T-helper 2 cell (primary cell): ENCODE measurements at regions not wholly inside any gene's neighbourhood (a gene's known extent, or its start where the extent isn't known, plus 50 kb on each side); places are given as distances from the start of the nearest gene placed in this dataset.
A peak's percentile ranks its signal among the peaks of the same experiment; 100 is the strongest.

Source experiments
- DNase-seq, 5 experiments: peaks; one replicate each; pipeline versions ENCODE4 v3.0.0 to v3.0.0-alpha.2; 2012 to 2022

DNA sequence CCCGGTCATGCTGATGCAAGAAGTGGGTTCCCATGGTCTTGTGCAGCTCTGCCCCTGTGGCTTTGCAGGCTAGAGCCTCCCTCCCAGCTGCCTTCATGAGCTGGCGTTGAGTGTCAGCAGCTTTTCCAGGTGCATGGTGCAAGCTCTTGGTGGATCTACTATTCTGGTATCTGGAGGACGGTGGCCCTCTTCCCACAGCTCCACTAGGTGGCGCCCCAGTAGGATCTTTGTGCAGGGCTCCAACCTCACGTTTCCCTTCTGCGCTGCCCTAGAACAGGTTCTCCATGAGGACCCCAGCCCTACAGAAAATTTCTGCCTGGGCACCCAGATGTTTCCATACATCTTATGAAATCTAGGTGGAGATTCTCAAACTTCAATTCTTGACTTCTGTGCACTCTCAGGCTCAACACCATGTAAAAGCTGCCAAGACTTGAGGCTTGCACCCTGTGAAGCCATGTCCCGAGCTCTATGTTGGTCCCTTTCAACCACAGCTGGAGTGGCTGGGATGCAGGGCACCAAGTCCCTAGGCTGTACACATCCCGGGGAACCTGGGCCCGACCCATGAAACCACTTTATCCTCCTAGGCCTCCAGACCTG, 238.4 kb upstream of the MDFIC2 start:
- DNase-seq: peak; percentile 12 to 65 (median 56)

DNA sequence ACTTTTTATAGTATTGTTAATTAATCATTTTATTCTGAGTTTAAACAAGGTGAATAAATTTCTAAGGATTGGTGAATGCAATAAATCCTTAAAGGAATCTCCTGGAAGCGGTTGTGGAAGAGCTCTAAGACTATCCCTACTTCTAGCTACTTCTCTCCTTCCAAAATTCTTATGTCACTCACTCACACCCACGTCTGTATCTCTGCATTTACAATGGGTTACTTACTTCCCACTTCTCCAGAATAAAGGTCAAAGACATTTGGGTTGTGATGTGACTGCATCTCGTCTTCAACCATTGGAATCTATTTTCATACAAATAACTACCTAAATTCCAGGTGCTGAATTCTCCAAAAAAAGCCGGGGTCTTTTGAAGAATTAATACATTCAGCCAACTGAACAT, 234.2 kb upstream of the MDFIC2 start:
- DNase-seq: no peak

DNA sequence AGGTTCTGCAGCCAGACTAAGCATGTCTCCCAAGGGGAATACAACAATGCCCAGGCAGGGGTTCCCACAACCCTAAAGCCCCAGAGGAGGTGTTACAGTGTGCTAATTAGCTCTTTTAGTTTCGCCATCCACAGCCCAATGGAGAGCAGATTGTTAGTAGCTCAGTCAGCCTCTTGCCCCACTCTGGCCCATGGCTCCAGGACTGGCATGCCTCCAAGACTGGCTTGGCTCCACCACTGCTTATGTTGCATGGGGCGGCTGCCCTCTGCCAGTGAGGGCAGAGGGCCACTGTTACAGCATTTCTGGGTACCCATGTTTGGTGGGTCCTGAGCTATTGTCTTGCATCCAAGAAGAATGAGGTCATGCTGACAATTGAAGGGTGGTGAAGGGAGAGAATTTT, 231.1 kb upstream of the MDFIC2 start:
- DNase-seq: no peak

DNA sequence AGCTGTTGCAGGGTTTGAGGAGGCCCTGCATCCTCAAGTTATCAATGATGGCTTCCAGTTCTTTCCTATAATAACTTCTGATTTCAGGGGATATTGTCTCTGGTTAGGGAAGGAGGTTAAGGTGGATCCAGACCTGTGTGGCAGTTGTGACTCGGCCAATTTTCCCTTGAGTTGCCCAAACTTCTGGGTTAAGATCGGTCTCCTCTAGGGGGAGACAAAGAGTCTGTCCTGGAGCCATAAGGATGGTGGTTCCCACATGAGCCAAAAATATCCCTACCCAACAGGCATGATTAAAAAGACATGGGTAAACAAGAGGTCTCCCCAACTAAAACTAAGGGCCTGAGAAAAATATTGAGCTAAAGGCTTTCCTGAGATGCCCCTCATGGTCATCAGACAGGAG, 227.5 kb upstream of the MDFIC2 start:
- no peak for DNase-seq

DNA sequence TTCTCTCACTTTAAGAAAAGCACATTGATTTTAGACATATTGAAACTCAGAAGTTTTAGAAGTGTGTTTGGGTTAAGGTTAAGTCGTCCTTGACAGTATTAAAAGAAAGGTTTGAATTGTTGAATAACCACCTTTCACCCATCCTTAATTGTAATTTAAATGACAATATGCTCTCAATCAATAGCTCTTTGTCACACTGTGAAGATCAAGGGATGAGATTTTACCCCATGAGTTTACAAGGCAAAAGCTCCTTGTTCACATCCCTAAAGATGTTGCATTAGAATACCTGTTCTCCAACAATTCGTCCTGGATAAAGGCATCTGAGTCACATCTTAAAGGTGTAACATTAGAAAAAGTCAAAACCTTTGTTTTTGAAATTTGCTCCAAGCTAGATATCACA, 220.4 kb upstream of the MDFIC2 start:
- DNase-seq: no peak

DNA sequence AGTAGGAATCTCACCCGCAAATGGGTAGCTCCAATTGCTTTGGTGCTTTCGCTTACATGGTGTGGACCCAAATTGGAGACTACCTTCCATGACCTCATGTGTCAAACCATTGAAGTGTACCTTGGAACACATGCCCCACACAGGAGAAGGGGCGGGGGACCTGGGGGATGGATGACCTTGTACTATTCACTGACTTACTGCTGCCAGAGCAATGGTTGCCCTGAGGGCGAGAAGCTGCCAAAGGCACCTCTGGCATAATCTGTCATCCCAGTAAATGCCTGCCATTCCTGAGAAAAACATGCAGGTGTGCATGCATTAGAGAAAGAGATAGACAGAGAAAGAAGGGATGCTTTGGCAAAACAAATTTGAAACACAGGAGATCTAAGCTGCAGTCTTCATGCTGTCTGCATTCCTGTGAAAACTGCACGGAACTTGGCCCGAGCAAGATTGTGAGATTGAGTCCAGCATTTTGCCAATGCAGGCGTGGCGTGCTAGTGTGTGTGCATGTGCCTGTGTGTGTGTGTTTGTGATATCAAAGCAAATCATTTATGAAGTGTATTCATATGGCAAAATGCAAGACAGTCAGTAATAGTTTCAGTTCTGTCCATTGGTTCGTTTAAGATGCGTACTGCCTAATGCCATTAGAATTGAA, 219.5 kb upstream of the MDFIC2 start:
- DNase-seq: no peak

DNA sequence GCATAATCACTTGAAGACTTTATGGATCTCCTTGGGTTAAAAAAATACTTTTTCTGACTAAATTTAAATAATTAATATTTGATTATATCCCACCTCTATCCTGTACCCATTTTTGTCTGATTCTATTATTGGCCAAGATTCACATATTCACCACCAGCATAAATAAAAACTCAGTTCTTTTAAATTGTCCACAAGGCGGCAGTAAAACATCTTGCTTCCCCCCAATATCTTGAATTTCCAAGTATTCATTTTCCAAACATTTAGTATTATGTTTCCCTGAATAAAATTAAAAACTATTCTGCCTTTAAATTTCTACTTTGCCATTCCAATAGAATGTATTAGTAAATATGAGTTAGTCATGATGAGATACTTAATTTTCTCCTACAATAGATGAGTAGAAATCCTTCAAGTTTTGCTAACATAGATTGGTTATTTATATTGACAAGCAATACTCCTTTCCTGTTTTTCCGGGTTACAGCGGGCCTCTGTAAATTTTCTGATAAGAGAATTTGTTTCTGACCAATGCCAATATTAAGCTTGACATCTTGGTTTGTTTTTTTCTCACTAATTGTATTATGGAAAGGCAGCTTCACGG, 218.7 kb upstream of the MDFIC2 start:
- DNase-seq: peak in 1 of 5 experiments; percentile 1

DNA sequence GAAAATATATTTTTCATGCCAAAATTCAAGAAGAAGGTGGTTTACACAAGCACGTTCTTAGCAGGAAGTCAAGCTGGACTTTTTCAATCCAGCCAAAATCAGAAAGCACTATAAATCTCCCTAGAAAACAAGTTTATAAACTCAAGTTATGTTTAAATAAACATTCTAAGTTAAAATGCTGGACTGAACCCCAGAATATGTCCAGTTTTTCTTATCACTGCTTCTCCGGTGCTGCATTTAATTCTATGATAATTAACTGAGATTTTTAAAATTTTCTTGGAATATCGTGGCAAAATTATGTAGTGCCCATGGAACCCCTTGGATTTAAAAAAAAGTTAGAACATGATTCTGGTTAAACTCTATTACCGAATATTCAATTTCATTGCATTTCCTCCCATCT, 218.2 kb upstream of the MDFIC2 start:
- DNase-seq: no peak

DNA sequence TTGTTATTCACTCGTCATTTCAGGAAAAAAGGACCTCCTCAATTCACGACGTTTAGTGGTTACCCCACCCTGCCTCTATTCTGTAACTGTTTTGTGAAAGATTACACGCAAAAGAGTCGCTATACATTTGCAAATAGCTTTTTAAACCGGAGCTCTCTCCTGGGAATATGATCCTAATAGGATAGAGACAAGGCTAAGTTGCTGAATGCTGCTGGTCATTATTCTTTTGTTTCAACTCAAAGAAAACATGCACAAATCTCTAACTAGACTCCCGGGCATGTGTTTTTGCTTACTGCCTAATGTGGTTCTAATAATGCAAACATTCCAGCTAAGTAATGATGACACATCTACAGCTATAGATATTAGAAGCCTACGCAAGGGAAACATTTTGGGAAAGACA, 214.6 kb upstream of the MDFIC2 start:
- no peak for DNase-seq

DNA sequence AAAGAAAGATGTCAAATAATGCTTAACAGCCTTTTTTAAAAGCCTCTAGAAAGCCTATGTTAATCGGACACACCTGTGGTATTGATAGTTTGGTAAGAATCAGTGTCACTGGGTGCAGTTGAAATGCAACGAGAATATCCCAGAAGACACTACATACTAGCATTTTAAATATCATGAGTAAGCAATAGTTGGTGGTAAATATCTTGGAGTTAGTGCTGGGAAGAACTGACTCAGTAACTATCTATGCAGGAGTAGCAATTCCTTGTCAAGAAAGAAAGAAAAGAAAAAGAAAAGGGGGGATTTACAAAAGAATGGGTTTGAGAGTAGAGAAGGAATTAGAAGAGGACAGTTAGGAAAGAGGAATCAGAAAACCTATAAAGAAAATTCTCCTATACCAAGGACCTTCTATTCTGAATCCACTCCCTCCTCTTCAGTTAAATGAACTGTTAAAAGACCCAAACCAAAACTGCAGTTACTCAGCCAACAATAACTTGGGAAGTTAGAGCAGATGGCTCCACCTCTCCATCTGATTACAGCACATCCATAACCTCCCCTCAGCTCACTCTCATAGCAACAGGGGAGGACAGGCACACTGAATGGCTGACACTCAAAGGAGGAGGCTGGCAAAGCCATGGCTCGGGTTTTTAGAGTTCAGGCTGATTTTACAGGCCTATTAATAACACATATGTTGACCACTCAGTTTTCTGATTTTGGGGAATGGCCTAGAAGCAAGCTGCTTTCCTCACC, 207.6 kb upstream of the MDFIC2 start:
- DNase-seq: no peak

DNA sequence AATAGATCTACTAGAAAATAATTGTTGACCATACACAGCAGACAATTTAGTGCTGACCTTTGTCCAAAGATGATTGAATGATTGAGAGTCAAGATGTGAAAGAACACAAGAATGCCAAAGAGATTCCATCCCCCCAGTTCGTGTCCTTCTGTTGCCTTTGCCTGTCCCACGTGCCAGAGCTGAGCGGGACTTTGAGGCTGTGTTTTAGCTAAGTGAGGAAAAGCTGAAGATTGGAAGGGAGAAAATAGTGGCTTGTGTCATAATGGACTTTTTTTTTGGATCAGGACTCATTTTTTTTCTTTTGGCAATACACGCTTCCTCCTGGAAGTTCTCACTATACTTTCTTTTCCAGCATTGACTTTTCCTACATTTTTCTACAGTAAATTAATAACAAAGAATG, 206.6 kb upstream of the MDFIC2 start:
- no peak for DNase-seq

DNA sequence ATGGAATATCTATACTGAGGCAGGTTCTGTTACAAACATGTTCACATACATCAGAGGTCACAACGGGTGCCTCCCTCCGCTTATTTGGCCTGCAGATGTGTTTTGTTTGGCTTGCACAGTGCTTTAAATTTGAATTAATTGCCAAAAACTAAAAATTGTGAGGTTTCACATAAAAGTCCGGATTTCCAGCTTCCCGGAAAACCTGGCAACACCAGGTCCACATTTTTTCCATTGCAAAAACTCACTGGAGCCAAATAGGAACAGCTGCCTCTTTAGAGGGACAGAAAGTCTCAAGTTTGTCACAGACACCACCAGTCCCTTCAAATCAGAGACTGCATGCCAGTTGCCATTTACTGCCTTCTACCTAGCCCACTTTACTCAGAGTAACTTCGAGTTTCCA, 205.9 kb upstream of the MDFIC2 start:
- no peak for DNase-seq

DNA sequence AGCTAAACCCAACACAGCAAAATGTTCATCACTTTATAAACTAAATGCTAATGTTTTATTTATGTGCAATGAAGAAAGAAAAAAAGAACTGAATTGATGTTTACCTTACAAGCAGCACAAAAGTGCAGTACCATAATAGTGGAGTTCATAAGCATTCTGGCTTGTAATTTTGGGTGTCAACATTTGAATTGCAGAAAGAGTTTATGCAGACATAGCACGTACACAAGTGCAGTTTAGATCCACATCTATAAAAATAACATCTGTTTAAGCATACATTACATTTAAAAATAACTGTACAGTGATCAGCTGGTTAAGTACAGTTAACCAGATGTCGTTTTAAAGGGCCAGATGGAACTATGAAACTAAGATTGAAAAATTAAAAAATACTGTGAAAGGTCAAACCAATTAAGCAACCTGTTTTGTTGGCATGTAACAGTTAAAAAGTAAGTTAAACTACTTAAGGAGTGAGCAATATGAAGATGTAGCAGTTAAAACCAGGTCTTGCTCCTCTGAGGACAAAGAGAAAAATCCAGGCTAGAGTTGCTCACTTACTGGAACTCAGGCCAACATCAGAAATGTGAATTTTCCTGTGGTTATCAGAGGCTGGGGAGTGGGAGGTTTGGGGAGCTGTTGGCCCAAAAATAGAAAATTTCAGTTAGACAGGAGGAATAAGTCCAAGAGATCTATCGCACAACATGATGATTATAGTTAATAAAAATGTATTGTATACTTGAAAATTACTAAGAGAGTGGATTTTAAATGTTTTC, 204.9 kb upstream of the MDFIC2 start:
- DNase-seq: no peak

DNA sequence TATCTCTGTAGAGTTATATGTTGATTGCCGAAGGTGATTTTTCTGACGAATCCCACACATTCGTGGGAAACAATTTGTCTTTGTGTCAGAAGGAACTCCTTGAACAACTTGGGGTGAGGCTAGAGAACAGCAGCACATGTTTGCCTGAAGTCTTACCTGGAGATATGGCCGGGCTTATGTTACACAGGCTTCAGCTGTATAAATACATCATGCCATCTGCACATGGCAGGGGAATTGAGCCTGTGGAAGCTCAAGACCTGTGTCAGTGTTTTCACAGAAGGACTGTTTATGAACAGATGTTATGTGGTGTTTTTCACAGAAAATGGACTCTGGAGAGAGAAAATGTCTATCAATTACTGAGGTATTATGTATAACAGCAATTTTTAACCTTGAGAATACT, 203.6 kb upstream of the MDFIC2 start:
- no peak for DNase-seq

DNA sequence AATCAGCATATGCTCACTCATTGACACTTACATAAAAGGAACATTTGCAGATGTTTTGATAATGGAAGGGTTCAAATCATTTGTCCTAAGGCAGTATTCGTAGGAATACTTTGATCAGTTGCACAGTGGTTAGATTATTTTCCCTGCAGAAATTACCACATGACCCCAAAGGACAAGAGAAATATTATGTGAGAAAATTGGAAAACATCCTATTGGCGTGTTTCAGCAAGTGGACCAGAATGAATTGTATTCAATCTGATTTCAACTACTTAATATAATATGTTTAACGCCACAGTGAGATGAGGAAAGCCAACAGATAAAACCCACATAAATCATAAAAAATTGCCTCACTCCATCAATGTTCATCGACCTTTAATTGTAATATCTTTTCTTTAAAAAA, 195.0 kb upstream of the MDFIC2 start:
- DNase-seq: no peak

DNA sequence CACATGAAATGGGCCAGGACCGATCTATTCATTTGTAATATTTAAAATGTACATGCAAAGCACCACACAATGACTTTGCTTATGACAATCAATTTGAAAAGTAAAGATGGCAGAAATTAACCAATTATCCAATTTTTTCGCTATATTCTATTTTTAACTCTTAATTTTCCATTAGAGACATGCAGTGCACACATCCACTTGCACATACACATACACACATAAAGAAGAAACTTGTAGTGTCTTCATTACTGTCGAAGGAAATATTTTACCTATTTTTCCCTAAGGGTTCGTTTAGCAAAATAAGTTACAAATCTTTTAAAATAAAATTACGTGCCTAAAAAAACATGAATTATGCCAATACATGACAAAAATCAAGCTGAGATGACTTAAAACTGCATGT, 194.3 kb upstream of the MDFIC2 start:
- no peak for DNase-seq

DNA sequence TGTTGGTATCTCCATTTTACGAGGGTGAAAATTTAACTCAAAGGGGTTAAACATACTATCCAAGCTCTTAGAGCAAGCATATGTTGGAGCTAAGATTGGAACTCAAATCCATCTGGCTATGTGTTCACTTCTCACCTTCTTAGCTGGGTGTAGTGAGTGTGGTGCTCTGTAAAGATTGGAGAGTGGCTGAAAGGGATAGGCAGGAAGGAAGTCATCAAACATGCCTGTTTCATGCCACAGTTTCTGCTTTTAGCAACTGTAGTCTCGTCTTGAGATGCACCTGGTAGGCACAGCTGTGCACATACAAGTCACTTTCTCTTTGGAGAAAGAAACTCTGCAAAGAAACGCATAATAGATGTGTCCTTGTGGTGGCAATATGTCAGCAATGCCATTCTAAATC, 189.1 kb upstream of the MDFIC2 start:
- DNase-seq: no peak

DNA sequence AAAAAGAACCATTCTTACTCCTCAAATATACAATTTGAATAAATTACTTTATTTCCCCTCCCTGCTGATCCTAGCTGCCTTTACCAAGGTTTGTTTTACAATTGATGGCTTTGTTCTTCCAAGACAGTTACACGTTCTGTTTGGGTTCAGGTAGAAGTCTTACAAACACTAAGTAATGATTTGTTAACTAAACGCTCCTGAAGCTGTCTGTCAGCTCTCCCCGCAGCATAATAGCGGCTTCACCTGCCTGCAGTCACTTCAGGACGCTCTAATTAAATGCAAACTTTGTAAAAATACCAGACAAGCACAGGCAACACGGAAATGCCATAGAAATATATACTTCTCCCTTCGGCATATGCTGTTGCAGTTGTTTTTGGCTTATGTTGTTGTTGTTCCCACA, 176.4 kb upstream of the MDFIC2 start:
- no peak for DNase-seq

DNA sequence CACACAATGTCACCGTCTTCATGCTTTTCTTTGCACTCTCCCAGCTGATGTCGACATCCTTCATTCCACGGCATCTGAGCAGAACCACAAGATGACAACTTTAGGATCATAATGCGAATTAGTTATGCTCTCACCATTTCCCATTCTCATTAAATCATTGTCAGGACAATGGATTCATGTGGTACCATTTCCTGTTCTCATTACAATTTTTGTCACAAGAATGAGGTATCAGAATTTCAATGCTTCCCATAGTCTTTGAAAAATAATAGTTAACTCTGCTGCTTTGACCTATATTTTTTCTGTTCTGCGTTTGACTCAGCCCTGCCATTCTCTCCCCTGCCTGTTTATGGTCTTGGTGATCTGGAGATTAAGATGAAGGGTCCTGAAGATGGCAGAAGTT, 175.7 kb upstream of the MDFIC2 start:
- DNase-seq: no peak

DNA sequence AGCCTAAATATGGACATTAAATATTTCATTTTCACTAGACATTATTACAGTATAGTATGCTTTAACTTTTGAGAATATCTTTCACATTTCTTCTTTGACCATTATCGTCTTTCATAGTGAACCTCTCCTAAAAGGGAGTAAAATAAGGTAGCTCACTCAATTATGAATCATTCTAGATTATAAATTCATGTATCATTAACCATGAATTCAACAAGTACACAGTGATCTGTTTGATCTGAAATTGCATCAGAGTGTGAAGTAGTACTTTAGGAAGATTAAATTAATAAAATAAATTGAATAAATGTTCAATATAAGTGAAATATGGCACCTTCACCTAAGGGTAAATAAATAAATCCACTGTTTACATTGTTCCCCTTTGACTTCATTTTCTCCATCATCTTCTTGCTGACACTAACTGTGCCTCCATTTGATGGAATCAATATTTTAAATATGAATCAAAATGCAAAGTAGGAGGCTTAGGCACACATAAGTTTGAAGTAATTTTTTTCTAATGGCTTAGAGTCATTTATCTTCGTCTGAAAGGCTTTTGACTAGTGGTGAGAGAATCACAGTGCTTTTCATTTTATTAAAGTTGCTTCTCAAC, 174.1 kb upstream of the MDFIC2 start:
- DNase-seq: no peak

DNA sequence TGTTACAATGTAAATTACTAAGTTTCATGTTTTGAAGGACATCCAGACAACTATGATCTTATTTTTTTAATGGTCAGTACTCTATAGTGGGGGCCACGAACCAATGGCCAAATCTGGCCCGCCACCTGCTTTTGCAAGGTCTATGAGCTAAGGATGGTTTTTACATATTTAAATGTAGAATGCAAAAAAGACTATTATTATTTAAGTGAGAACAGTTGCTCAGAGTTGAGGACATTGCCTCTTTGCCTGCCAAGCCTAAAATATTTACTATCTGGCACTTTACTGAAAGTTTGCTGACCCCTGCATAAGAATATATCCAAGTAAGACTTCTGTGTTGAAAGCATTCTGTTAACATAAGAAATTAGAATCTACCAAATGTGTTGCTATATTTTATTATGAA, 163.7 kb upstream of the MDFIC2 start:
- DNase-seq: no peak

DNA sequence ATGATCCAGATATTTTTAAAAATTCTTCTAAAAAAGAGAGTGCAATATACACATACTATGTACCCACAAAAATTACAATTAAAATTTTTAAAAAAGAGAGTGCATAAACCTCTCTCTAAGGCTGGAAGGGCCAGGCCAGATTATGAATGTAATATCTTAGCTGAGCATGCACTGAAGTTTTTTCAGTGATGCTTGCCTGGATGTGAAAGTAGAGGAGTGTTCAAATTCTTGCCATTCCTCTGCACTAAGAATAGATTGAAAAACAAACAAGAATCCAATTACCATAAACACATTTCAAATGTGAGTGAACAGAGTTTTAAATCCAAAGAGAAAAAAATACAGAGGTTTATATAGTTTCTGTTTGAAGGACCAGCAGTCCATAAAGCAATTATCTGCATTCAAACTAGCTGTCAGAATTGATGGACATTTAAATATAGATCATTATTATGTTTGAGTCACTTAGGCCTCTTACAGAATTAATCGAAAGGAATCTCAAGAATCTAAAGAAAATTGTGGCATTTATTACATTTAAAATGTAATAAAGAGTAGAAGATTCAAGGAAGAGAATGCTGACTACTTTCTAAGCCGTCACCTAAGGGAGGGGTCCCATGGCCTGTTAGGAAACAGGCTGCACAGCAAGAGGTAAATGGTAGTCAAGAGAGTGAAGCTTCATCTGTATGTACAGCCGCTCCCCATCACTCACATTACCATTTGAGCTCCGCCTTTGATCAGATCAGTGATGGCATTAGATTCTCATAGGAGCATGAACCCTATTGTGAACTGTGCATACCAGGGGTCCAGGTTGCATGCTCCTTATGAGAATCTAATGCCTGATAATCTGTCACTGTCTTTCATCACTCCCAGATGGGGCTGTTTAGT, 159.3 kb upstream of the MDFIC2 start:
- DNase-seq: no peak
